Neural progenitor cell (in vitro differentiated cells): ENCODE measurements at regions not wholly inside any gene's neighbourhood (a gene's known extent, or its start where the extent isn't known, plus 50 kb on each side); places are given as distances from the start of the nearest gene placed in this dataset.

Experiments
- DNase-seq: peaks from one replicate; pipeline ENCODE4 v3.0.0-alpha.2; 2016; ENCODE audit warnings: low spot score
- H2AFZ ChIP-seq: fragments of 200-600 bp; sonication (generic); replicated peaks from 2 replicates; pipeline ENCODE4 v1.6.1; 2016; ENCODE audit warnings: antibody characterized with exemption
- H3F3A ChIP-seq: fragments of 200-600 bp; sonication (generic); 2 replicates; pipeline ENCODE4 v1.6.1; 2016; ENCODE audit warnings: antibody characterized with exemption, low read depth
- H3K27ac ChIP-seq: fragments of 200-600 bp; sonication (generic); 2 replicates; pipeline ENCODE4 v1.5.1; 2016; ENCODE audit warnings: mild to moderate bottlenecking
- H3K27me3 ChIP-seq: fragments of 200-600 bp; sonication (generic); 2 replicates; pipeline ENCODE4 v1.6.1; 2016; ENCODE audit warnings: mild to moderate bottlenecking, moderate library complexity
- H3K36me3 ChIP-seq: fragments of 200-600 bp; sonication (generic); 2 replicates; pipeline ENCODE4 v1.5.1; 2016
- H3K4me1 ChIP-seq: fragments of 200-600 bp; sonication (generic); 2 replicates; pipeline ENCODE4 v1.6.1; 2016; ENCODE audit warnings: mixed run types
- H3K4me2 ChIP-seq: fragments of 200-600 bp; sonication (generic); 2 replicates; pipeline ENCODE4 v1.6.1; 2016
- H3K4me3 ChIP-seq: fragments of 200-600 bp; sonication (generic); 2 replicates; pipeline ENCODE4 v1.5.1; 2016
- H3K79me2 ChIP-seq: fragments of 200-600 bp; sonication (generic); 2 replicates; pipeline ENCODE4 v1.6.1; 2016; ENCODE audit warnings: low read depth
- H3K9ac ChIP-seq: fragments of 200-600 bp; sonication (generic); 2 replicates; pipeline ENCODE4 v1.6.1; 2016
- H3K9me3 ChIP-seq: fragments of 200-600 bp; sonication (generic); 2 replicates; pipeline ENCODE4 v1.5.1; 2016; ENCODE audit warnings: low read depth
- H4K20me1 ChIP-seq: fragments of 200-600 bp; sonication (generic); 2 replicates; pipeline ENCODE4 v1.6.1; 2016; ENCODE audit warnings: low read depth
- H3K27ac Mint-ChIP-seq: 3 replicates; pipeline ENCODE4 v1.8.0; 2021; ENCODE audit warnings: mixed read lengths
- H3K27me3 Mint-ChIP-seq: 2 replicates; pipeline ENCODE4 v1.8.0; 2022; ENCODE audit warnings: low read depth, mild to moderate bottlenecking, inconsistent platforms, moderate library complexity, mixed read lengths; ENCODE audit not compliant: insufficient read depth
- H3K36me3 Mint-ChIP-seq: 3 replicates; pipeline ENCODE4 v1.8.0; 2021; ENCODE audit warnings: mixed read lengths
- H3K4me1 Mint-ChIP-seq: 3 replicates; pipeline ENCODE4 v1.8.0; 2021; ENCODE audit warnings: mixed read lengths
- H3K4me3 Mint-ChIP-seq: 3 replicates; pipeline ENCODE4 v1.8.0; 2021; ENCODE audit warnings: mild to moderate bottlenecking, moderate library complexity, mixed read lengths
- H3K9me3 Mint-ChIP-seq: 3 replicates; pipeline ENCODE4 v1.8.0; 2020; ENCODE audit warnings: mixed read lengths
- CTCF ChIP-seq: fragments of 200-600 bp; sonication (generic); IDR thresholded peaks from 2 replicates; pipeline ENCODE4 v1.5.1; 2017; ENCODE audit warnings: antibody characterized with exemption, mild to moderate bottlenecking
- EZH2 ChIP-seq: fragments of 200-600 bp; sonication (generic); IDR thresholded peaks from 2 replicates; pipeline ENCODE4 v1.6.1; 2017; ENCODE audit warnings: antibody characterized with exemption, mild to moderate bottlenecking, moderate library complexity
- EZH2phosphoT487 ChIP-seq: fragments of 200-600 bp; sonication (generic); IDR thresholded peaks from 2 replicates; pipeline ENCODE4 v1.6.1; 2017; ENCODE audit warnings: antibody characterized with exemption

GRCh38 chr7:88927-89231, 103.5 kb upstream of the FAM20C start:
- no peaks in the 10 kb centered on the region for H3K9me3 Mint-ChIP-seq
- no peaks in the 10 kb centered on the region for H3K9me3 ChIP-seq
- peaks cover 74% of the 10 kb centered on the region for H3K4me1 Mint-ChIP-seq
- no peaks in the 10 kb centered on the region for H3K79me2 ChIP-seq
- H3F3A ChIP-seq = peaks cover 43% of the 10 kb centered on the region
- no peaks in the 10 kb centered on the region for H3K36me3 ChIP-seq
- peak overlapping the region; percentile 59 for H3K27ac Mint-ChIP-seq
- peaks cover 1% of the 10 kb centered on the region for H3K36me3 Mint-ChIP-seq
- H2AFZ ChIP-seq = no peak overlapping the region
- peaks cover 8% of the 10 kb centered on the region for H4K20me1 ChIP-seq
- H3K4me3 ChIP-seq = no peak overlapping the region
- H3K4me2 ChIP-seq = no peak overlapping the region
- DNase-seq = no peak
- H3K27ac ChIP-seq = no peak overlapping the region
- no peak for TF ChIP-seq EZH2phosphoT487
- no peak for TF ChIP-seq EZH2
- no peak for TF ChIP-seq CTCF
- peaks cover 17% of the 10 kb centered on the region for H3K27me3 ChIP-seq
- peaks cover 39% of the 10 kb centered on the region for H3K4me1 ChIP-seq
- no peak overlapping the region for H3K9ac ChIP-seq
- peak overlapping the region; percentile 11 for H3K4me3 Mint-ChIP-seq
- H3K27me3 Mint-ChIP-seq = peaks cover 28% of the 10 kb centered on the region

- Histone ChIP-seq H3K36me3 (no peaks in the 10 kb centered on the region), H3K9ac (no peak overlapping the region), H3K79me2 (no peaks in the 10 kb centered on the region), H3K27me3 (peaks cover 23% of the 10 kb centered on the region), H3F3A (peaks cover 46% of the 10 kb centered on the region), H3K4me2 (no peak overlapping the region), H3K27ac (no peak overlapping the region), H3K9me3 (no peaks in the 10 kb centered on the region), H2AFZ (no peak overlapping the region), H3K4me3 (no peak overlapping the region), H4K20me1 (peaks cover 8% of the 10 kb centered on the region), H3K4me1 (peaks cover 39% of the 10 kb centered on the region)
- peaks cover 28% of the 10 kb centered on the region for H3K27me3 Mint-ChIP-seq
- no peaks in the 10 kb centered on the region for H3K9me3 Mint-ChIP-seq
- DNase-seq = no peak
- H3K27ac Mint-ChIP-seq = peak overlapping the region; percentile 95
- peaks cover 1% of the 10 kb centered on the region for H3K36me3 Mint-ChIP-seq
- peaks cover 74% of the 10 kb centered on the region for H3K4me1 Mint-ChIP-seq
- TF ChIP-seq CTCF (no peak), EZH2 (no peak), EZH2phosphoT487 (no peak)
- peak overlapping the region; percentile 32 for H3K4me3 Mint-ChIP-seq
Observed at GRCh38 chr7:89232-90019, 102.9 kb upstream of the FAM20C start.

GRCh38 chr7:90111-91063, 102.0 kb upstream of the FAM20C start:
- H3K27ac ChIP-seq = no peak overlapping the region
- peak overlapping the region; percentile 95 for H3K27ac Mint-ChIP-seq
- no peak overlapping the region for H3K4me2 ChIP-seq

More at GRCh38 chr7:90111-91063, 102.0 kb upstream of the FAM20C start:
- Mint-ChIP-seq H3K27me3 (peaks cover 27% of the 10 kb centered on the region), H3K4me3 (peak overlapping the region; percentile 28), H3K4me1 (peaks cover 76% of the 10 kb centered on the region), H3K9me3 (no peaks in the 10 kb centered on the region), H3K36me3 (peaks cover 1% of the 10 kb centered on the region)
- TF ChIP-seq CTCF (no peak), EZH2 (no peak), EZH2phosphoT487 (no peak)
- no peak for DNase-seq
- H3K4me1 ChIP-seq = peaks cover 40% of the 10 kb centered on the region
- no peak overlapping the region for H3K9ac ChIP-seq
- H3F3A ChIP-seq = peaks cover 51% of the 10 kb centered on the region
- H2AFZ ChIP-seq = no peak overlapping the region
- no peaks in the 10 kb centered on the region for H3K9me3 ChIP-seq
- H3K27me3 ChIP-seq = peaks cover 32% of the 10 kb centered on the region
- no peak overlapping the region for H3K4me3 ChIP-seq
- peaks cover 8% of the 10 kb centered on the region for H4K20me1 ChIP-seq
- H3K36me3 ChIP-seq = no peaks in the 10 kb centered on the region
- H3K79me2 ChIP-seq = no peaks in the 10 kb centered on the region
